K562 (cell line): ENCODE measurements at regions not wholly inside any gene's neighbourhood (a gene's known extent, or its start where the extent isn't known, plus 50 kb on each side); places are given as distances from the start of the nearest gene placed in this dataset.

ENCODE experiments used
- AFF1 ChIP-seq, 2 experiments: fragments of 450-650 bp; IDR thresholded peaks; 2 replicates each; pipeline ENCODE4 v1.6.1; 2018; ENCODE audit warnings: mild to moderate bottlenecking in 2 of 2, low read depth in 1 of 2; ENCODE audit not compliant: partially characterized antibody in 2 of 2
- DEAF1 ChIP-seq: fragments of 450-650 bp; formaldehyde crosslinking; IDR thresholded peaks from 2 replicates; pipeline ENCODE4 v1.4.0; 2020; ENCODE audit warnings: mild to moderate bottlenecking, moderate library complexity
- ELF1 ChIP-seq: fragments of 200-800 bp; sonication (Bioruptor generic); IDR thresholded peaks from 2 replicates; pipeline ENCODE4 v1.6.1; 2016; ENCODE audit warnings: missing genetic modification characterization, missing compliant biosample characterization
- ETV1 ChIP-seq: fragments of 450-650 bp; conservative IDR thresholded peaks from 2 replicates; pipeline ENCODE4 v1.6.1; 2016; ENCODE audit warnings: missing genetic modification characterization, control low read depth, low read depth, missing compliant biosample characterization
- GABPA ChIP-seq: fragments of 200-800 bp; sonication (Bioruptor generic); conservative IDR thresholded peaks from 2 replicates; pipeline ENCODE4 v1.6.1; 2016; ENCODE audit warnings: low read depth, missing genetic modification characterization, missing compliant biosample characterization
- GATA2 ChIP-seq: sonication (generic); formaldehyde crosslinking; IDR thresholded peaks from 2 replicates; pipeline ENCODE4 v1.4.0; 2020; ENCODE audit warnings: mild to moderate bottlenecking, missing genetic modification reagents
- LEF1 ChIP-seq: fragments of 450-650 bp; IDR thresholded peaks from 2 replicates; pipeline ENCODE4 v1.6.1; 2016; ENCODE audit warnings: mild to moderate bottlenecking
- PBX2 ChIP-seq, 2 experiments: IDR thresholded peaks in 1 of 2; conservative IDR thresholded peaks in 1 of 2; 2 replicates each; pipeline ENCODE4 v1.6.1; 2016; ENCODE audit warnings: low read depth in 2 of 2, mild to moderate bottlenecking in 1 of 2, missing compliant biosample characterization in 1 of 2, missing genetic modification characterization in 1 of 2, moderate library complexity in 1 of 2
- PHF20 ChIP-seq: fragments of 450-650 bp; IDR thresholded peaks from 2 replicates; pipeline ENCODE4 v1.6.1; 2018; ENCODE audit not compliant: partially characterized antibody
- SMARCA4 ChIP-seq: fragments of 450-650 bp; IDR thresholded peaks from 2 replicates; pipeline ENCODE4 v1.6.1; 2016
- TEAD4 ChIP-seq, 2 experiments: sonication (generic) in 1 of 2; formaldehyde crosslinking in 1 of 2; IDR thresholded peaks; 2 replicates each; pipeline versions ENCODE4 v1.6.1 to v1.8.0; 2012 to 2022; ENCODE audit warnings: borderline replicate concordance in 1 of 2, inconsistent platforms in 1 of 2, low read length in 1 of 2, mild to moderate bottlenecking in 1 of 2, missing genetic modification reagents in 1 of 2
- XRCC3 ChIP-seq: fragments of 450-650 bp; IDR thresholded peaks from 2 replicates; pipeline ENCODE4 v1.6.1; 2017; ENCODE audit warnings: mild to moderate bottlenecking, moderate library complexity

GRCh38 chr5:135249658-135250057 is 149.4 kb downstream of the MACROH2A1 start (continued):
- TF ChIP-seq AFF1 (IDR thresholded peaks at IDR 0.05; ENCODE audit: low read depth in 1 of 2, partially characterized antibody in 2 of 2) (peak in 1 of 2 experiments; percentile 64), ELF1 (no peak), DEAF1 (CRISPR knock-in tag) (no peak), XRCC3 (no peak), TEAD4 (IDR thresholded peaks at IDR 0.05; ENCODE audit: low read length) (peak; percentile 33; the same call in 1 of the 2 replicates), TEAD4 (CRISPR knock-in tag; IDR thresholded peaks at IDR 0.05; ENCODE audit: borderline replicate concordance) (no peak), ETV1 (no peak), LEF1 (no peak), GABPA (tag) (no peak), PBX2 (CRISPR knock-in tag; IDR thresholded peaks at IDR 0.05; ENCODE audit: low read depth) (no peak), PBX2 (tag; conservative IDR thresholded peaks at IDR 0.05; ENCODE audit: low read depth) (no peak), GATA2 (CRISPR knock-in tag) (peak; percentile 35; the same call in 1 of the 2 replicates), PHF20 (no peak), SMARCA4 (peak; percentile 92)
